ENCODE measurements at regions not wholly inside any gene's neighbourhood (a gene's known extent, or its start where the extent isn't known, plus 50 kb on each side); places are given as distances from the start of the nearest gene placed in this dataset.

DNA sequence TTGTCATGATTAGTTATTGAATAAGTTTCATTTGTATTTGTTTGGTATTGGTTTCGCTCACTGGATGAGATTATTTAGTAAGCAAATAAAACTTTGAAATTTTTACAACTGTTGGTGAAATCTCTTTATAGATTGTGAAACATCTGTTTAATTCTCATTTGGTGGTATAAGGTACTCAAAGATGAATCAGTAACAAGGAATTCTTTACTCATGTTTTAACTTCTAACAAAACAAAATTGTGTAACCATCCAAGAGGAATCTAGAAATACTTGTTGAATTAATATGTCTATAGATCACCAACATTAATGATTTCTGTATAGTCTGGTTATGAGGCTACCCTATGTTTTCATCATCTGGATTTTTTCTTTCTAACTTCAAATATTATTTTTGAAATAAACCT is 62.8 kb upstream of the USP25 start:
- TF ChIP-seq CTCF (IDR thresholded peaks at IDR 0.05) (no peak), POLR2A (IDR thresholded peaks at IDR 0.05; ENCODE audit: low read depth) (no peak)

All from esophagus muscularis mucosa (tissue), 3 donors.